HL-60 (cell line): ENCODE measurements at regions not wholly inside any gene's neighbourhood (a gene's known extent, or its start where the extent isn't known, plus 50 kb on each side); places are given as distances from the start of the nearest gene placed in this dataset.

Experiments
- DNase-seq, 2 experiments: peaks; one replicate each; pipeline ENCODE4 v3.0.0-alpha.2; 2010 to 2020; ENCODE audit warnings: low read depth in 1 of 2, low spot score in 1 of 2
- H3K27ac ChIP-seq: fragments of 250-450 bp; sonication (Bioruptor Pico); replicated peaks from 2 replicates; pipeline ENCODE4 v1.5.1; 2020; ENCODE audit warnings: mild to moderate bottlenecking, moderate library complexity
- H3K27me3 ChIP-seq: fragments of 250-450 bp; sonication (Bioruptor Pico); 2 replicates; pipeline ENCODE4 v1.5.1; 2021; ENCODE audit warnings: mild to moderate bottlenecking, moderate library complexity; ENCODE audit not compliant: insufficient read depth, poor library complexity, severe bottlenecking
- H3K4me3 ChIP-seq: replicated peaks from 2 replicates; pipeline ENCODE4 v1.5.1; 2011; ENCODE audit warnings: mild to moderate bottlenecking, control low read depth, low read length; ENCODE audit not compliant: insufficient read depth
- GABPA ChIP-seq: IDR thresholded peaks from 2 replicates; pipeline ENCODE4 v1.6.1; 2012; ENCODE audit warnings: low read depth
- POLR2AphosphoS5 ChIP-seq: IDR thresholded peaks from 2 replicates; pipeline ENCODE4 v1.6.1; 2012; ENCODE audit warnings: low read depth
- SPI1 ChIP-seq: IDR thresholded peaks from 2 replicates; pipeline ENCODE4 v1.6.1; 2012; ENCODE audit warnings: low read depth, mild to moderate bottlenecking, borderline replicate concordance
- TF ChIP-seq, protein P1 (sequence below): IDR thresholded peaks from one replicate; pipeline ENCODE4 v1.5.1; 2011; ENCODE audit warnings: low read length, control low read depth, inconsistent platforms; ENCODE audit not compliant: insufficient read depth
- TF ChIP-seq, protein P2 (sequence below): IDR thresholded peaks from 2 replicates; pipeline ENCODE4 v1.6.1; 2012; ENCODE audit warnings: low read depth; ENCODE audit not compliant: insufficient replicate concordance

DNA sequence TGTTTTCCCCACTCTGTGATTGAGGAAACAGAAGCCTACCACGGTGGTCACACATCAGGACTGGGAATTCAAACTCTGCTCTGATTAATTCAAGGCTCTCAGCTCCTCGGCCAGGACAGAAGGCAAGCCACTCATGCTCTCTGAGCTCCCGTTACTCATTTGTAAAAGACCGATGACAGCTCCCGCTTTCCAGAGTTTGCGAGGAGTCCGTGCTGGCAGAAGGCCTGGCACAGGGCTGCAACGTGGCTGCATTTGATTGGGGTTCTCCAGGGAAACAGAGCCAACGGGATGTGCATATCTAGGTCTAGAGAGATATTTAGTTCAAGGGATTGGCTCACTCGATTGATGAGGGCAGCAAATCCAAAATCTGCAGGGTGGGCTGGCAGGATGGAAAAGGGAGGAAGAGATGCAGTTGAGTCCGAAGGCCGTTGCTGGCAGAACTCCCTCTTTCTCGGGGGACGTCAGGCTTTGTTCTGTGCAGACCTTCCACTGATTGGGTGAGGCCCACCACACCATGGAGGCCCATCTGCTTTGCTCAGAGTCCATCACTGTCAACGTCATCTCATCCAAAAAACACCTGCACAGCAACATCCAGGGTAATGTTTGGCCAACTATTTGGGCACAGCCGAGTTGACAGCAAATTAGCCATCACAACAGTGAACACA is 215.5 kb upstream of the RPL38 start:
- H3K27ac ChIP-seq = no peak overlapping the region
- H3K4me3 ChIP-seq = no peak overlapping the region
- no peak for TF ChIP-seq GABPA
- TF ChIP-seq, protein P1, sequence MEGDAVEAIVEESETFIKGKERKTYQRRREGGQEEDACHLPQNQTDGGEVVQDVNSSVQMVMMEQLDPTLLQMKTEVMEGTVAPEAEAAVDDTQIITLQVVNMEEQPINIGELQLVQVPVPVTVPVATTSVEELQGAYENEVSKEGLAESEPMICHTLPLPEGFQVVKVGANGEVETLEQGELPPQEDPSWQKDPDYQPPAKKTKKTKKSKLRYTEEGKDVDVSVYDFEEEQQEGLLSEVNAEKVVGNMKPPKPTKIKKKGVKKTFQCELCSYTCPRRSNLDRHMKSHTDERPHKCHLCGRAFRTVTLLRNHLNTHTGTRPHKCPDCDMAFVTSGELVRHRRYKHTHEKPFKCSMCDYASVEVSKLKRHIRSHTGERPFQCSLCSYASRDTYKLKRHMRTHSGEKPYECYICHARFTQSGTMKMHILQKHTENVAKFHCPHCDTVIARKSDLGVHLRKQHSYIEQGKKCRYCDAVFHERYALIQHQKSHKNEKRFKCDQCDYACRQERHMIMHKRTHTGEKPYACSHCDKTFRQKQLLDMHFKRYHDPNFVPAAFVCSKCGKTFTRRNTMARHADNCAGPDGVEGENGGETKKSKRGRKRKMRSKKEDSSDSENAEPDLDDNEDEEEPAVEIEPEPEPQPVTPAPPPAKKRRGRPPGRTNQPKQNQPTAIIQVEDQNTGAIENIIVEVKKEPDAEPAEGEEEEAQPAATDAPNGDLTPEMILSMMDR = no peak
- TF ChIP-seq, protein P2, sequence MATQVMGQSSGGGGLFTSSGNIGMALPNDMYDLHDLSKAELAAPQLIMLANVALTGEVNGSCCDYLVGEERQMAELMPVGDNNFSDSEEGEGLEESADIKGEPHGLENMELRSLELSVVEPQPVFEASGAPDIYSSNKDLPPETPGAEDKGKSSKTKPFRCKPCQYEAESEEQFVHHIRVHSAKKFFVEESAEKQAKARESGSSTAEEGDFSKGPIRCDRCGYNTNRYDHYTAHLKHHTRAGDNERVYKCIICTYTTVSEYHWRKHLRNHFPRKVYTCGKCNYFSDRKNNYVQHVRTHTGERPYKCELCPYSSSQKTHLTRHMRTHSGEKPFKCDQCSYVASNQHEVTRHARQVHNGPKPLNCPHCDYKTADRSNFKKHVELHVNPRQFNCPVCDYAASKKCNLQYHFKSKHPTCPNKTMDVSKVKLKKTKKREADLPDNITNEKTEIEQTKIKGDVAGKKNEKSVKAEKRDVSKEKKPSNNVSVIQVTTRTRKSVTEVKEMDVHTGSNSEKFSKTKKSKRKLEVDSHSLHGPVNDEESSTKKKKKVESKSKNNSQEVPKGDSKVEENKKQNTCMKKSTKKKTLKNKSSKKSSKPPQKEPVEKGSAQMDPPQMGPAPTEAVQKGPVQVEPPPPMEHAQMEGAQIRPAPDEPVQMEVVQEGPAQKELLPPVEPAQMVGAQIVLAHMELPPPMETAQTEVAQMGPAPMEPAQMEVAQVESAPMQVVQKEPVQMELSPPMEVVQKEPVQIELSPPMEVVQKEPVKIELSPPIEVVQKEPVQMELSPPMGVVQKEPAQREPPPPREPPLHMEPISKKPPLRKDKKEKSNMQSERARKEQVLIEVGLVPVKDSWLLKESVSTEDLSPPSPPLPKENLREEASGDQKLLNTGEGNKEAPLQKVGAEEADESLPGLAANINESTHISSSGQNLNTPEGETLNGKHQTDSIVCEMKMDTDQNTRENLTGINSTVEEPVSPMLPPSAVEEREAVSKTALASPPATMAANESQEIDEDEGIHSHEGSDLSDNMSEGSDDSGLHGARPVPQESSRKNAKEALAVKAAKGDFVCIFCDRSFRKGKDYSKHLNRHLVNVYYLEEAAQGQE = no peak
- no peak for TF ChIP-seq SPI1
- no peak for TF ChIP-seq POLR2AphosphoS5
- H3K27me3 ChIP-seq = no peaks in the 10 kb centered on the region
- DNase-seq = no peak

DNA sequence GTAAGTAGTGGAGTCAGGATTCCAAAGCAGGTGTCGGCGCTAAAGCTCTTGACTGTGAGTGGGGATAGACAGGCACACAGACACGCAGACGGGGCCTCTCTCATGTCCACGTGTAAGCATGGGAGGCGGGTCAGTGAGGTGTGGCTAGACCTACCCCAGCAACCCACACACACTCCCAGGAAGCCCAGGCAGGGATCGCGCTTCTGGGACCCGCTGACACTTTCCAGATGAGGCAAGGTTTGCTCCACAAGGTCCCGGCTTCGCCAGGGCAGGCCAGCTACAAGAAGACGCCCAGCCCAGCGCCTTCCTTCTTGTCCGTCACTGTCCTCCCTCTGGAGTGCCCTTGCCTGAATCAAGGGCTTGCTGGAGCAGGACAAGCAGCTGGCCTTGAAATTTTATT is 213.8 kb upstream of the RPL38 start:
- no peak for DNase-seq
- TF ChIP-seq, protein P2 = no peak
- no peak for TF ChIP-seq POLR2AphosphoS5
- no peak for TF ChIP-seq SPI1
- TF ChIP-seq, protein P1 = no peak
- no peak for TF ChIP-seq GABPA
- no peak overlapping the region for H3K27ac ChIP-seq
- no peak overlapping the region for H3K4me3 ChIP-seq
- no peaks in the 10 kb centered on the region for H3K27me3 ChIP-seq

DNA sequence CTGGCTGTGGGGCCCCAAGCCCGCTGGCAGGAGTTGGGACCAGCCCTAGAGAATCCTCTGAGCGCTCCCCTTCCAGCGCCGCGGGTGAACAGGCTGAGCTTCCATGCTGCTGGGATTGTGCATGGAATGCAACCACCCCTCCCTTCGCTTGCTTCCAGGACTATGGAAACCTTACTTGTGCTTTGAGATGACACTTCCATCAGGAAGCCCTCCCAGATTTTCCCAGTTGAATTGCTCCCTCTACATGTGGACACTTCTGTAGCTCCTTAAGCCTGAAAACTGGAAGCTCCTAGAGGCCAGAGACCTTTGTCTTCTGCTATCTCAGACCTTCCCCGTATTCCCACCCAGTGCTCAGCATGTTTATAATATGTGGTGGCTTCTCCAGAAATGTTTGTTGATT is 213.2 kb upstream of the RPL38 start:
- no peaks in the 10 kb centered on the region for H3K27me3 ChIP-seq
- no peak overlapping the region for H3K4me3 ChIP-seq
- no peak overlapping the region for H3K27ac ChIP-seq
- no peak for DNase-seq
- TF ChIP-seq, protein P2 = no peak
- TF ChIP-seq, protein P1 = no peak
- TF ChIP-seq SPI1 (no peak), POLR2AphosphoS5 (no peak), GABPA (no peak)
